K562 (cell line): ENCODE measurements at regions not wholly inside any gene's neighbourhood (a gene's known extent, or its start where the extent isn't known, plus 50 kb on each side); places are given as distances from the start of the nearest gene placed in this dataset.

Experiments used
- CBFA2T3 ChIP-seq: fragments of 450-650 bp; IDR thresholded peaks from 2 replicates; pipeline ENCODE4 v1.6.1; 2017
- ILK ChIP-seq: fragments of 450-650 bp; IDR thresholded peaks from 2 replicates; pipeline ENCODE4 v1.6.1; 2016; ENCODE audit warnings: missing genetic modification characterization, low read depth, mild to moderate bottlenecking, missing compliant biosample characterization, moderate library complexity, borderline replicate concordance
- PRMT5 ChIP-seq: sonication (generic); formaldehyde crosslinking; IDR thresholded peaks from 2 replicates; pipeline ENCODE4 v1.5.0; 2020; ENCODE audit warnings: missing genetic modification reagents
- SREBF2 ChIP-seq: sonication (generic); formaldehyde crosslinking; IDR thresholded peaks from 2 replicates; pipeline ENCODE4 v1.4.0; 2020; ENCODE audit warnings: mild to moderate bottlenecking, missing genetic modification reagents
- STAT5A ChIP-seq: IDR thresholded peaks from 2 replicates; pipeline ENCODE4 v1.6.1; 2012; ENCODE audit warnings: low read length, inconsistent platforms, borderline replicate concordance
- ZNF263 ChIP-seq: sonication (generic); formaldehyde crosslinking; IDR thresholded peaks from 2 replicates; pipeline ENCODE4 v1.8.0; 2022; ENCODE audit warnings: mild to moderate bottlenecking, missing genetic modification reagents, borderline replicate concordance
- ZNF431 ChIP-seq: sonication (generic); formaldehyde crosslinking; IDR thresholded peaks from 2 replicates; pipeline ENCODE4 v1.8.0; 2022; ENCODE audit warnings: mild to moderate bottlenecking, missing genetic modification reagents
- TF ChIP-seq, protein P1 (sequence below), 2 experiments: fragments of 450-650 bp; IDR thresholded peaks; 2 replicates each; pipeline ENCODE4 v1.6.1; 2016
- TF ChIP-seq, protein P2 (sequence below), 3 experiments: IDR thresholded peaks in 2 of 3; conservative IDR thresholded peaks in 1 of 3; 2 replicates each; pipeline ENCODE4 v1.5.1; 2011 to 2012; ENCODE audit warnings: low read length in 3 of 3, mild to moderate bottlenecking in 3 of 3, control low read depth in 2 of 3, improper control_type of control experiment in 1 of 3, inconsistent platforms in 1 of 3, low read depth in 1 of 3, mixed read lengths in 1 of 3, moderate library complexity in 1 of 3; ENCODE audit not compliant: insufficient read depth in 2 of 3
- TF ChIP-seq, protein P3 (sequence below): fragments of 250-450 bp; sonication (Bioruptor Pico); IDR thresholded peaks from 2 replicates; pipeline ENCODE4 v1.8.0; 2022; ENCODE audit warnings: inconsistent platforms, mild to moderate bottlenecking, moderate library complexity, borderline replicate concordance
- TF ChIP-seq, protein P4 (sequence below): sonication (generic); formaldehyde crosslinking; IDR thresholded peaks from 2 replicates; pipeline ENCODE4 v1.8.0; 2023; ENCODE audit warnings: missing genetic modification reagents, mild to moderate bottlenecking, borderline replicate concordance
- TF ChIP-seq, protein P5 (sequence below): fragments of 150-350 bp; IDR thresholded peaks from 2 replicates; pipeline ENCODE4 v1.6.1; 2014; ENCODE audit warnings: low read depth, mild to moderate bottlenecking, low read length, borderline replicate concordance

DNA sequence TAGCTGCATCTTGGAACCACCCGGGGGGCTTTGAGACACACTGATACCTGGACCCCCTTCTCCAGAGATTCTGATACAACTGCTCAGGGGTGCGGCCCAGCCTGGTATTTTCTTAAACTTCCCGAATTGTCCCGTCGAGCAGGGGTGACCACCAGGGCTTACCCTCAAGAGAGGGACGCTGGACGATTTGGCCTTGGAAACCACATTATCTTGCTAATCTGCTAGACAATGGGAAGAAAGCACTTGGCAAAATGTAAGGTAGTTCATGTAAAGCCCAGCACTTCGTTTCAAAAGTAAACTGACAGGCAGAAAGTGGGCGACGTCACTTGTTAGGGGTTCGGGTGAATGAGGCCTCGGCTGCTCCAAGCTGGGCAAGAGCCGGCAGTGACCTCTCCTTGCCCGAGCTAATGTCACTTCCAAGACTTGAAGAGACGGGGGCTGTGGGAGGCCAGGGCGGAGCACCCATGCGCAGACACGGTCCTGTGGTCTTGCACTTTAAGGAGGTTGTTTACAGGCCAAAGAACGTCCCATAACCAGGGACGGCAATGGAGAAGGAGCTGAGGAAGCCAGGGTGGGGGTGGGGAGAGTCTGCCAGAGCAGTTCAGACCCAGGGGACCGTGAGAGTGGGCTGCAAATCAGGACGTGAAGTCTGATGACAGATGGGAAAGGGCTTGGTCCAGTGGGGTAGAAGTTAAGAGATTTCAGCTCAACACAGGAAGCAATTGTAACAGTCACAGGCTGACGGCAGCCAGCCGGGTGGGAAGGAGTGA lies 152.7 kb upstream of the GSE1 start (continued):
- TF ChIP-seq, protein P1, sequence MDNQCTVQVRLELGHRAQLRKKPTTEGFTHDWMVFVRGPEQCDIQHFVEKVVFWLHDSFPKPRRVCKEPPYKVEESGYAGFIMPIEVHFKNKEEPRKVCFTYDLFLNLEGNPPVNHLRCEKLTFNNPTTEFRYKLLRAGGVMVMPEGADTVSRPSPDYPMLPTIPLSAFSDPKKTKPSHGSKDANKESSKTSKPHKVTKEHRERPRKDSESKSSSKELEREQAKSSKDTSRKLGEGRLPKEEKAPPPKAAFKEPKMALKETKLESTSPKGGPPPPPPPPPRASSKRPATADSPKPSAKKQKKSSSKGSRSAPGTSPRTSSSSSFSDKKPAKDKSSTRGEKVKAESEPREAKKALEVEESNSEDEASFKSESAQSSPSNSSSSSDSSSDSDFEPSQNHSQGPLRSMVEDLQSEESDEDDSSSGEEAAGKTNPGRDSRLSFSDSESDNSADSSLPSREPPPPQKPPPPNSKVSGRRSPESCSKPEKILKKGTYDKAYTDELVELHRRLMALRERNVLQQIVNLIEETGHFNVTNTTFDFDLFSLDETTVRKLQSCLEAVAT (IDR thresholded peaks at IDR 0.05): no peak
- TF ChIP-seq PRMT5 (CRISPR knock-in tag): no peak
- 0 out of 2 replicates have a peak, but pooled peaks have one; percentile 6 for TF ChIP-seq CBFA2T3
- TF ChIP-seq ILK (tag): no peak
- no peak for TF ChIP-seq SREBF2 (CRISPR knock-in tag)
- TF ChIP-seq STAT5A: no peak
- TF ChIP-seq, protein P2, sequence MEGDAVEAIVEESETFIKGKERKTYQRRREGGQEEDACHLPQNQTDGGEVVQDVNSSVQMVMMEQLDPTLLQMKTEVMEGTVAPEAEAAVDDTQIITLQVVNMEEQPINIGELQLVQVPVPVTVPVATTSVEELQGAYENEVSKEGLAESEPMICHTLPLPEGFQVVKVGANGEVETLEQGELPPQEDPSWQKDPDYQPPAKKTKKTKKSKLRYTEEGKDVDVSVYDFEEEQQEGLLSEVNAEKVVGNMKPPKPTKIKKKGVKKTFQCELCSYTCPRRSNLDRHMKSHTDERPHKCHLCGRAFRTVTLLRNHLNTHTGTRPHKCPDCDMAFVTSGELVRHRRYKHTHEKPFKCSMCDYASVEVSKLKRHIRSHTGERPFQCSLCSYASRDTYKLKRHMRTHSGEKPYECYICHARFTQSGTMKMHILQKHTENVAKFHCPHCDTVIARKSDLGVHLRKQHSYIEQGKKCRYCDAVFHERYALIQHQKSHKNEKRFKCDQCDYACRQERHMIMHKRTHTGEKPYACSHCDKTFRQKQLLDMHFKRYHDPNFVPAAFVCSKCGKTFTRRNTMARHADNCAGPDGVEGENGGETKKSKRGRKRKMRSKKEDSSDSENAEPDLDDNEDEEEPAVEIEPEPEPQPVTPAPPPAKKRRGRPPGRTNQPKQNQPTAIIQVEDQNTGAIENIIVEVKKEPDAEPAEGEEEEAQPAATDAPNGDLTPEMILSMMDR (IDR thresholded peaks at IDR 0.05 in 2 of 3, conservative IDR thresholded peaks at IDR 0.05 in 1 of 3; ENCODE audit: insufficient read depth in 2 of 3, low read depth in 1 of 3, low read length in 3 of 3): no peak
- TF ChIP-seq ZNF263 (CRISPR knock-in tag): no peak; the same call in 1 of the 2 replicates
- TF ChIP-seq, protein P3, sequence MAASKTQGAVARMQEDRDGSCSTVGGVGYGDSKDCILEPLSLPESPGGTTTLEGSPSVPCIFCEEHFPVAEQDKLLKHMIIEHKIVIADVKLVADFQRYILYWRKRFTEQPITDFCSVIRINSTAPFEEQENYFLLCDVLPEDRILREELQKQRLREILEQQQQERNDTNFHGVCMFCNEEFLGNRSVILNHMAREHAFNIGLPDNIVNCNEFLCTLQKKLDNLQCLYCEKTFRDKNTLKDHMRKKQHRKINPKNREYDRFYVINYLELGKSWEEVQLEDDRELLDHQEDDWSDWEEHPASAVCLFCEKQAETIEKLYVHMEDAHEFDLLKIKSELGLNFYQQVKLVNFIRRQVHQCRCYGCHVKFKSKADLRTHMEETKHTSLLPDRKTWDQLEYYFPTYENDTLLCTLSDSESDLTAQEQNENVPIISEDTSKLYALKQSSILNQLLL: no peak
- TF ChIP-seq, protein P4, sequence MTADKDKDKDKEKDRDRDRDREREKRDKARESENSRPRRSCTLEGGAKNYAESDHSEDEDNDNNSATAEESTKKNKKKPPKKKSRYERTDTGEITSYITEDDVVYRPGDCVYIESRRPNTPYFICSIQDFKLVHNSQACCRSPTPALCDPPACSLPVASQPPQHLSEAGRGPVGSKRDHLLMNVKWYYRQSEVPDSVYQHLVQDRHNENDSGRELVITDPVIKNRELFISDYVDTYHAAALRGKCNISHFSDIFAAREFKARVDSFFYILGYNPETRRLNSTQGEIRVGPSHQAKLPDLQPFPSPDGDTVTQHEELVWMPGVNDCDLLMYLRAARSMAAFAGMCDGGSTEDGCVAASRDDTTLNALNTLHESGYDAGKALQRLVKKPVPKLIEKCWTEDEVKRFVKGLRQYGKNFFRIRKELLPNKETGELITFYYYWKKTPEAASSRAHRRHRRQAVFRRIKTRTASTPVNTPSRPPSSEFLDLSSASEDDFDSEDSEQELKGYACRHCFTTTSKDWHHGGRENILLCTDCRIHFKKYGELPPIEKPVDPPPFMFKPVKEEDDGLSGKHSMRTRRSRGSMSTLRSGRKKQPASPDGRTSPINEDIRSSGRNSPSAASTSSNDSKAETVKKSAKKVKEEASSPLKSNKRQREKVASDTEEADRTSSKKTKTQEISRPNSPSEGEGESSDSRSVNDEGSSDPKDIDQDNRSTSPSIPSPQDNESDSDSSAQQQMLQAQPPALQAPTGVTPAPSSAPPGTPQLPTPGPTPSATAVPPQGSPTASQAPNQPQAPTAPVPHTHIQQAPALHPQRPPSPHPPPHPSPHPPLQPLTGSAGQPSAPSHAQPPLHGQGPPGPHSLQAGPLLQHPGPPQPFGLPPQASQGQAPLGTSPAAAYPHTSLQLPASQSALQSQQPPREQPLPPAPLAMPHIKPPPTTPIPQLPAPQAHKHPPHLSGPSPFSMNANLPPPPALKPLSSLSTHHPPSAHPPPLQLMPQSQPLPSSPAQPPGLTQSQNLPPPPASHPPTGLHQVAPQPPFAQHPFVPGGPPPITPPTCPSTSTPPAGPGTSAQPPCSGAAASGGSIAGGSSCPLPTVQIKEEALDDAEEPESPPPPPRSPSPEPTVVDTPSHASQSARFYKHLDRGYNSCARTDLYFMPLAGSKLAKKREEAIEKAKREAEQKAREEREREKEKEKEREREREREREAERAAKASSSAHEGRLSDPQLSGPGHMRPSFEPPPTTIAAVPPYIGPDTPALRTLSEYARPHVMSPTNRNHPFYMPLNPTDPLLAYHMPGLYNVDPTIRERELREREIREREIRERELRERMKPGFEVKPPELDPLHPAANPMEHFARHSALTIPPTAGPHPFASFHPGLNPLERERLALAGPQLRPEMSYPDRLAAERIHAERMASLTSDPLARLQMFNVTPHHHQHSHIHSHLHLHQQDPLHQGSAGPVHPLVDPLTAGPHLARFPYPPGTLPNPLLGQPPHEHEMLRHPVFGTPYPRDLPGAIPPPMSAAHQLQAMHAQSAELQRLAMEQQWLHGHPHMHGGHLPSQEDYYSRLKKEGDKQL (CRISPR knock-in tag): no peak
- TF ChIP-seq ZNF431 (CRISPR knock-in tag): no peak
- TF ChIP-seq, protein P5, sequence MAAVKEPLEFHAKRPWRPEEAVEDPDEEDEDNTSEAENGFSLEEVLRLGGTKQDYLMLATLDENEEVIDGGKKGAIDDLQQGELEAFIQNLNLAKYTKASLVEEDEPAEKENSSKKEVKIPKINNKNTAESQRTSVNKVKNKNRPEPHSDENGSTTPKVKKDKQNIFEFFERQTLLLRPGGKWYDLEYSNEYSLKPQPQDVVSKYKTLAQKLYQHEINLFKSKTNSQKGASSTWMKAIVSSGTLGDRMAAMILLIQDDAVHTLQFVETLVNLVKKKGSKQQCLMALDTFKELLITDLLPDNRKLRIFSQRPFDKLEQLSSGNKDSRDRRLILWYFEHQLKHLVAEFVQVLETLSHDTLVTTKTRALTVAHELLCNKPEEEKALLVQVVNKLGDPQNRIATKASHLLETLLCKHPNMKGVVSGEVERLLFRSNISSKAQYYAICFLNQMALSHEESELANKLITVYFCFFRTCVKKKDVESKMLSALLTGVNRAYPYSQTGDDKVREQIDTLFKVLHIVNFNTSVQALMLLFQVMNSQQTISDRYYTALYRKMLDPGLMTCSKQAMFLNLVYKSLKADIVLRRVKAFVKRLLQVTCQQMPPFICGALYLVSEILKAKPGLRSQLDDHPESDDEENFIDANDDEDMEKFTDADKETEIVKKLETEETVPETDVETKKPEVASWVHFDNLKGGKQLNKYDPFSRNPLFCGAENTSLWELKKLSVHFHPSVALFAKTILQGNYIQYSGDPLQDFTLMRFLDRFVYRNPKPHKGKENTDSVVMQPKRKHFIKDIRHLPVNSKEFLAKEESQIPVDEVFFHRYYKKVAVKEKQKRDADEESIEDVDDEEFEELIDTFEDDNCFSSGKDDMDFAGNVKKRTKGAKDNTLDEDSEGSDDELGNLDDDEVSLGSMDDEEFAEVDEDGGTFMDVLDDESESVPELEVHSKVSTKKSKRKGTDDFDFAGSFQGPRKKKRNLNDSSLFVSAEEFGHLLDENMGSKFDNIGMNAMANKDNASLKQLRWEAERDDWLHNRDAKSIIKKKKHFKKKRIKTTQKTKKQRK: no peak
